HG02981 (cell line): ENCODE measurements at regions not wholly inside any gene's neighbourhood (a gene's known extent, or its start where the extent isn't known, plus 50 kb on each side); places are given as distances from the start of the nearest gene placed in this dataset.

Experiments
- ATAC-seq: cut with Tn5 transposase; IDR thresholded peaks from one replicate; pipeline ENCODE4 v1.9.1; 2021; ENCODE audit warnings: mild to moderate bottlenecking, moderate library complexity; ENCODE audit not compliant: unreplicated experiment

DNA sequence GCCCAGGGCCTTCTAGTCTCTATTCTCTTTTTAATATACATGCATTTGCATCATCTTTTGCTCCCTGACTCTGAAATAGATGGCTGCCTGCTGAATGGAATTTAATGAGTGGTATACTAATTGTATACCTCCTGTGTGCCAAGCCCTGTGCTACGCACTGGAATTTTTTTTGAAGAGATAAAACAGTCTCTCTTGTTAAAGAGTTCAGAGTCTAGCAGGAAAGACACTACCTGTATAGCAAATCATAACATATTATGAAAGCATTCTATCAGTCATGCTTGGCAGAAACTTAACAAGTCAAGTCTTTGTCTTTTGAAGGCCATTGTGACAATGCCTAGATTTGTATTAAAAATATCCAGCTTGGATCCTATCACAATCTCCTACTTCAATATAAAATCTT, 63.7 kb upstream of the SESN3 start:
- ATAC-seq: no peak

DNA sequence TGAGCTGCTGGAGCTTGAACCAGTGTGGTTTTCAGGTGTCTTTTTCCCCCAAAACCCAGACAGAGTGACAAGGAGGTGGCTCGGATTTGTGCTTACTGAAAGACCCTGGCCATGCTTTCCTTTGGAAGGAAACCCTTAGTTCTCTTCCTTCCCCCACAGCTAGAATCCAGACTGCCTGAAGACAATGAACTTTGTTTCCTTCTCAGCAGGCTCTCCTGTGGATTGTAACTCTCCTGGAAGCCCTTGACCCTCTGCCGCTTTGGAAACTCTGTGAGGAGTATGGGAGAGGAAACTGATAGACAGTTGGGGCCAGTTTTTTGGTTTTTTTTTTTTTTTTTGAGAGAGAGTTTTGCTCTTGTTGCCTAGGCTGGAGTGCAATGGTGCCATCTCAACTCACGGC, 62.1 kb upstream of the SESN3 start:
- no peak for ATAC-seq

DNA sequence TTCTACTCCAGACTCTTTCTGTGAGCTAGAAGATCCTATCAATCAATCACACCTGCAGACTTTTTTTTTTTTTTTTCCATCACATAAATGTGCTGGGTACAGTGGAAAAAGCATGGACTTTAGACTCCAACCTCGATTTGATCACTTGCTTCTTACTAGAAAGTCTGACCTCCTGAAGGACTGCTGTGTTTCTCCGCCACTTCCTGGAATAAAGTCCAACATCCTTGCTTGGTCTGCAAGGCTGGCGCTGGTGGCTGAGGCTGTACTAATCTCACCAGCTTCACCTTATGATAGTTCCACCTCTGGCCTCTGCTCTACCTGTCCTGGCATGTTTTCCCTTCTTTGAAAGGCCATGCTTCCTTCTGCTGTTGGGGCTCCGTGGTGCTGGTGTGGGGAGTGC, 60.9 kb upstream of the SESN3 start:
- no peak for ATAC-seq

DNA sequence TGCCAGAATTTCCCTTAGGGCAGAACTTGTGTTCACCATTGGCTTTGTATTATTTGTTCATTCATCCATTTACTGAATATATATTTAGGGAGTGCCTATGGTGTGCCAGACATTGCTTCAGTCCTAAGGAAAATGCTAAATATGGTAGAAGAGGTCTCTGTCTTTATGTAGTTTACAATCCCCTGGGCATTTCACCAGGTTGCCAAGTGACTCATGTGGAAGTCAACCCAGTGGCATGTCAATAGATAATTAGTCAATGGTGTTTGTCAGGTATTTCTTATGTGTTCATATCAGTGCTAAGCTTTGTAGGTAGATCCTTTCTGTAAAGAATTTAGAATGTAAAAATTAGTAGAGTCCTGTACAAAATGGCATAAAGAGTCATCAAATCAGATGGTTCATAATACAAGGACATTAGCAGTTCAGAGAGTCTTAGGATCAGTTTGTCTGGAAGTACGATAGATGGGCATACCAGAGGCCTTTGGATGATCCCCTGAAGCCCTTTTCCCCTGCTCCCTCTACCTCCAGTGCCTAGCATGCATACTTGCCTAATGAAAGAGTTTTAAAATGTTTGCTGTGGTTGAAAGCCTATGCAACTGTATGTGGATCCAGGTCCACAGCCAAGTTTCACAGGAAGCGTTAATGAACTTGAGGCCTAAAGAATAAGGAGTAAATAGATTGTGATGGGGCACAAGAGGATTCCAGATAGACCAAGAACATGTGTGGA, 58.5 kb upstream of the SESN3 start:
- ATAC-seq: no peak

DNA sequence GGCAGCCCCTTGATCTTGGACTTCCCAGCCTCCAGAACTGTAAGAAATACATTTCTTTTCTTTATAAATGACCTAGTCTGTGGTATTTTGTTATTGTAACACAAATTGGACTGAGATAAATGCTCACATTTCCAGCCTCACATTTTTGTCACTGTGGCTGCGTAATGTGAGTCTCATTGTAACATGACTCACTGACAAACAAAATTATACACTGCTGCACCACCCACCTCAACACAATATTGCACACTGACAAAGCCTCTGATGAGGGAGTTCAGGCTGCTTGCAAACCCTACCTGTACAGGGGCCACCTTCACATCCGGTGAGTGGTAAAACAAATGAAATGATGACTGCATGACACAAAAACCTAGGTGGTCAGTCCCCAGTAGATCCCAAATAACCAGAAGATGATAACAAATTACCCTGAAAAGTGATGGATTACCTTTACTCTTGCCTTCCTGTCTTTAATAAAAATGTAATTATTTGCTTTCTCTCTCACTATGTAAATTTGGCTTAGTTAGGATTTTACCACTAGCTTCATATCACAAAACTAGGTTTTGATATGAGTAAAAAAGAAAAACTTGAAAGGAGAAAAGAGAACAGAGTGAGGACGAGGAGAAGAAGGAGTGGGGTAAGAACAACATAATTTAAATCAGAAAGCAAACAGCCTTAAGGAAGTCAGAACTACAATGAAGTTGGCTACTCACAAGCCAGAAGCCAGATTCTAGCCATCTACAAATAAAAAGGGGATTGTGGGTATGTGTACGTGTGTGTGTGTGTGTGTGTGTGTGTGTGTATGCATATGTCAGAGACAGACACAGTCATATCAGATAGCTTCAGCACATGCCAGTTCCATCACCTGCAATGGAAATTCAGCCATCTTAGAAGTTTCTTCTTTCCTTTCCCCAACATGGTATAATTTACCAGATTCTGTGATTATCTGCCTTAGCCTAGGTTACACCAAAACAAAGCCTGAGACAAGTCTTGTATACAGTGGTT, 53.4 kb upstream of the SESN3 start:
- ATAC-seq: no peak

DNA sequence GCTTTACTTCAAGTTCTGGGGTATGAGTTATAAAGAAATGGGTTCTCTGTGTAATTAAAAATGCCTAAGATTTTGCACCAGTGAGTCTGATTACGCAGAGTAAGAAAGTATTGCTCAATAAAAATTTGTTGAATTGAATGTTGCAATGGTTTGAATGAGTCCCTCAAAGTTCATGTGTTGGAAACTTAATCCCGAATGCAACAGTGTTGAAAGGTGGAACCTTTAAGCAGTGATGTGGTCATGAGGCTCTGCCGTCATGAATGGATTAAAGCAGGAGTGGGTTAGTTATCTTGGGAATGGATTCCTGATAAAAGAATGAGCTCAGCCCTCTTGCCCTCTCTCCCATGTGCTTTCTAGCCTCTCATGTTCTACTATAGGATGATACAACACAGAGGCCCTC, 52.6 kb upstream of the SESN3 start:
- no peak for ATAC-seq

DNA sequence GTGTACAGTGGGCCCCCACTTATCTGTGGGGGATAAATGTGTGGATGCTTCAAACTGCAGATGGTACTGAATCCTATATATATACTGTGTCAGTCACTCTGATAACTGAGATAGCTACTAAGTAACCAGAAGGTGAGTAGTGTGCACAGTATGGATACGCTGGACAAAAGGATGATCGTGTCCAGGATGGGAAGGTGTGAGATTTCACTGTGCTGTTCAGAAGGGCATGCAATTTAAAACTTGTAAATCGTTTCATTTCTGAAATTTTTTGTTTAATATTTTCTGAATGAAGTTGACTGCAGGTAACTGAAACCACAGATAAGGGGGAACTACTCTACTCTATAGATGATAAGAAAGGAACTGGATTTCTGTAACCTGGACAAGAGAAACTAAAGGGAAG, 52.1 kb upstream of the SESN3 start:
- no peak for ATAC-seq

DNA sequence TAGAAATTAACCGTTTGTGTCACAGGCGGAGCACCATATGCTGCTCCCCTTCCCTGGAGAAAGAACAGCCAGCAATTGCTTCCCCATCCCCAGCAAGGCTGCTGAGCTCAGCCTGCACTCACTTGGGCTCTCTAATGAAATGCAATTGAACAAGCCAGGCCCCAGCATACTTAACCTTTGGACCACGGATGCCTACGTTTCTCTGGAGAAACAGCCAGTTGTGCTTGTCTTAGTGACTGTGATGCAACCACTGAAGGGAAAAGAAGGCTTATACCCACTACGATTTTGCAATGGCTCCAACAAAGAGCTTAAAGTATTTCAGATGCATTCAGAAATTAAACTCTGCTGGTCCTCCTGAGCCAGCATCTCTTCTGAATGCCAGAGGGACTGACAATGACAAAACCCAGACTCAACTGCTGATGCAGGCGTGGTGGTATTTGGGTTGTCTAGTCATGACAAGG, 51.3 kb upstream of the SESN3 start:
- ATAC-seq: no peak
